ENCODE measurements at regions not wholly inside any gene's neighbourhood (a gene's known extent, or its start where the extent isn't known, plus 50 kb on each side); places are given as distances from the start of the nearest gene placed in this dataset.

DNA sequence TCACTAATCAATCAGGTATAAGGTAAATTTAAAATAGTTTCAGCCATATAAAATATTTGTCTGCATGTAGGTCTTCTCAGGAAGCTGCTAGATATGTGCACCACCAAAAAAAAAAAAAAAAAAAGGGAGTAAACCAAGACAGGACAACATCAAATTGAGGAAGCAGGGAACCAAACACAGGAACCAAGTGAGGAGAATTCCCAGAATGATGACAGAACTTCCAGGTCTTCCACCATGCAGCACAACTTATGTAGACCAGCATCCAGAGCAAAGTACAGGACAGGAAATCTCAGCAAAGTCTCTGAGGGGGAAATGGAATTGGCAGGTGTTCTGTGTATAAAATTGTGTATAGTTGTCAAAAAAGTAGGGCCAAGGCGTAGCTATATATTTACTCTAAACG lies 101.2 kb upstream of the CTSC start:
- TF ChIP-seq TCF4 (CRISPR knock-in tag; IDR thresholded peaks at IDR 0.05; ENCODE audit: borderline replicate concordance) (no peak), BACH2 (CRISPR knock-in tag; IDR thresholded peaks at IDR 0.05; ENCODE audit: borderline replicate concordance) (no peak), ESRRG (CRISPR knock-in tag; IDR thresholded peaks at IDR 0.05) (no peak), OSR1 (CRISPR knock-in tag; IDR thresholded peaks at IDR 0.05) (no peak), SNAI2 (CRISPR knock-in tag; IDR thresholded peaks at IDR 0.05) (no peak), ZFP3 (CRISPR knock-in tag; IDR thresholded peaks at IDR 0.05) (no peak), RARB (CRISPR knock-in tag; IDR thresholded peaks at IDR 0.05) (no peak)
- TF ChIP-seq, protein P1, sequence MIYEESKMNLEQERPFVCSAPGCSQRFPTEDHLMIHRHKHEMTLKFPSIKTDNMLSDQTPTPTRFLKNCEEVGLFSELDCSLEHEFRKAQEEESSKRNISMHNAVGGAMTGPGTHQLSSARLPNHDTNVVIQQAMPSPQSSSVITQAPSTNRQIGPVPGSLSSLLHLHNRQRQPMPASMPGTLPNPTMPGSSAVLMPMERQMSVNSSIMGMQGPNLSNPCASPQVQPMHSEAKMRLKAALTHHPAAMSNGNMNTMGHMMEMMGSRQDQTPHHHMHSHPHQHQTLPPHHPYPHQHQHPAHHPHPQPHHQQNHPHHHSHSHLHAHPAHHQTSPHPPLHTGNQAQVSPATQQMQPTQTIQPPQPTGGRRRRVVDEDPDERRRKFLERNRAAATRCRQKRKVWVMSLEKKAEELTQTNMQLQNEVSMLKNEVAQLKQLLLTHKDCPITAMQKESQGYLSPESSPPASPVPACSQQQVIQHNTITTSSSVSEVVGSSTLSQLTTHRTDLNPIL (CRISPR knock-in tag; IDR thresholded peaks at IDR 0.05; ENCODE audit: low read depth), result no peak

Data from SK-N-SH treated with all-trans-retinoic acid at 6 μM for 48 hours (cell line).